Kidney (tissue), 13 donors: ENCODE measurements at regions not wholly inside any gene's neighbourhood (a gene's known extent, or its start where the extent isn't known, plus 50 kb on each side); places are given as distances from the start of the nearest gene placed in this dataset.

Experiments used
- DNase-seq, 5 donors: peaks; one replicate each; pipeline ENCODE4 v3.0.0-alpha.2; 2013 to 2020
- FAIRE-seq: peaks from 2 replicates; lab custom pipeline; 2012; peaks lifted over from hg19 to GRCh38; lab: Jason Lieb, UNC
- H3K27ac ChIP-seq, 2 donors: one replicate each; pipeline ENCODE4 v1.7.0; 2013; ENCODE audit warnings: low read depth in 2 of 2, low read length in 2 of 2, inconsistent platforms in 1 of 2
- H3K27me3 ChIP-seq: one replicate; pipeline ENCODE4 v1.7.1; 2013; ENCODE audit warnings: low read length, inconsistent platforms; ENCODE audit not compliant: control insufficient read depth, insufficient read depth
- H3K36me3 ChIP-seq, 3 donors: one replicate each; pipeline versions ENCODE4 v1.7.0 to v1.7.1; 2013; ENCODE audit warnings: low read length in 3 of 3, control low read depth in 1 of 3, inconsistent platforms in 1 of 3; ENCODE audit not compliant: insufficient read depth in 3 of 3, control insufficient read depth in 2 of 3
- H3K4me1 ChIP-seq, 3 donors: one replicate each; pipeline versions ENCODE4 v1.7.0 to v1.7.1; 2013; ENCODE audit warnings: low read length in 3 of 3, inconsistent platforms in 1 of 3, low read depth in 1 of 3; ENCODE audit not compliant: control insufficient read depth in 2 of 3, insufficient read depth in 2 of 3
- H3K4me3 ChIP-seq, 3 donors: one replicate each; pipeline versions ENCODE4 v1.7.0 to v1.8.1; 2013; ENCODE audit warnings: low read length in 3 of 3, control low read depth in 1 of 3, inconsistent platforms in 1 of 3
- H3K9ac ChIP-seq, 3 donors: one replicate each; pipeline versions ENCODE4 v1.7.0 to v1.7.1; 2013; ENCODE audit warnings: low read length in 3 of 3, control low read depth in 1 of 3, inconsistent platforms in 1 of 3
- H3K9me3 ChIP-seq, 3 donors: one replicate each; pipeline versions ENCODE4 v1.7.0 to v1.7.1; 2013; ENCODE audit warnings: low read length in 3 of 3, control low read depth in 1 of 3, inconsistent platforms in 1 of 3; ENCODE audit not compliant: control insufficient read depth in 2 of 3, insufficient read depth in 1 of 3
- CTCF ChIP-seq: IDR thresholded peaks from 3 replicates; pipeline ENCODE4 v1.5.1; 2012; ENCODE audit warnings: mild to moderate bottlenecking, moderate library complexity, borderline replicate concordance; ENCODE audit not compliant: insufficient read depth; ENCODE audit errors: extremely low read depth
- intact Hi-C: fragments of 100-400 bp; cut with DNase I; formaldehyde crosslinking; loops from one replicate; pipeline ENCODE4 v1.11.1; 2022
- donor health status: control.
- donor health status: control.
- donor health status: control.
- donor health status: control.
- donor health status: control.
- donor health status: DM: yes; HTN: yes; CAD: no.
- donor health status: Normal renal cell carcinoma (clear cell type).

- intact Hi-C loops = no loop called here
- DNase-seq (no peak), FAIRE-seq (no peak)
- H3K27ac ChIP-seq = no peak overlapping the region
- H3K9me3 ChIP-seq = no peaks in the 10 kb centered on the region
- TF ChIP-seq CTCF = no peak
- H3K27me3 ChIP-seq = no peaks in the 10 kb centered on the region
- H3K36me3 ChIP-seq = no peaks in the 10 kb centered on the region
- H3K4me1 ChIP-seq = no peaks in the 10 kb centered on the region
- H3K9ac ChIP-seq = no peak overlapping the region
- no peak overlapping the region for H3K4me3 ChIP-seq
Observed at GRCh38 chr2:137771064-137771463, 193.2 kb upstream of the HNMT start.

- H3K9me3 ChIP-seq = no peaks in the 10 kb centered on the region
- no peaks in the 10 kb centered on the region for H3K27me3 ChIP-seq
- intact Hi-C loops = no loop called here
- H3K4me1 ChIP-seq = no peaks in the 10 kb centered on the region
- no peak for DNase-seq
- H3K27ac ChIP-seq = no peak overlapping the region
- no peaks in the 10 kb centered on the region for H3K36me3 ChIP-seq
- no peak for FAIRE-seq
- no peak overlapping the region for H3K4me3 ChIP-seq
- no peak for TF ChIP-seq CTCF
- no peak overlapping the region for H3K9ac ChIP-seq
Observed at GRCh38 chr2:137772451-137772850, 191.8 kb upstream of the HNMT start.

- no peak for DNase-seq
- H3K9me3 ChIP-seq = no peaks in the 10 kb centered on the region
- FAIRE-seq = no peak
- no peaks in the 10 kb centered on the region for H3K4me1 ChIP-seq
- intact Hi-C loops = no loop called here
- no peaks in the 10 kb centered on the region for H3K36me3 ChIP-seq
- no peak overlapping the region for H3K27ac ChIP-seq
- no peaks in the 10 kb centered on the region for H3K27me3 ChIP-seq
- TF ChIP-seq CTCF = no peak
- H3K9ac ChIP-seq = no peak overlapping the region
- H3K4me3 ChIP-seq = no peak overlapping the region
Observed at GRCh38 chr2:137775529-137775928, 188.7 kb upstream of the HNMT start.

GRCh38 chr2:137776697-137777096 is 187.6 kb upstream of the HNMT start:
- no peaks in the 10 kb centered on the region for H3K9me3 ChIP-seq
- H3K27me3 ChIP-seq = no peaks in the 10 kb centered on the region
- no peaks in the 10 kb centered on the region for H3K36me3 ChIP-seq
- H3K4me3 ChIP-seq = no peak overlapping the region
- no peak overlapping the region for H3K27ac ChIP-seq
- no peaks in the 10 kb centered on the region for H3K4me1 ChIP-seq
- no peak for DNase-seq
- TF ChIP-seq CTCF = no peak
- intact Hi-C loops = no loop called here
- FAIRE-seq = no peak
- no peak overlapping the region for H3K9ac ChIP-seq
